Ascending aorta (tissue), 2 donors: ENCODE measurements at regions not wholly inside any gene's neighbourhood (a gene's known extent, or its start where the extent isn't known, plus 50 kb on each side); places are given as distances from the start of the nearest gene placed in this dataset.

Source experiments
- DNase-seq, 2 donors: peaks; one replicate each; pipeline ENCODE4 v3.0.0-alpha.2; 2019; ENCODE audit warnings: low spot score in 2 of 2
- H3K27ac ChIP-seq, 2 donors: fragments of 200-600 bp; sonication (generic); one replicate each; pipeline ENCODE4 v1.5.1; 2016 to 2017; ENCODE audit warnings: mild to moderate bottlenecking in 1 of 2
- H3K27me3 ChIP-seq: fragments of 200-600 bp; sonication (generic); one replicate; pipeline ENCODE4 v1.5.1; 2017
- H3K36me3 ChIP-seq, 2 donors: fragments of 200-600 bp; sonication (generic); one replicate each; pipeline ENCODE4 v1.5.1; 2016
- H3K4me1 ChIP-seq, 2 donors: fragments of 200-600 bp; sonication (generic); one replicate each; pipeline ENCODE4 v1.5.1; 2016 to 2017; ENCODE audit warnings: mild to moderate bottlenecking in 1 of 2
- H3K4me3 ChIP-seq, 2 donors: fragments of 200-600 bp; sonication (generic); one replicate each; pipeline ENCODE4 v1.5.1; 2016 to 2017; ENCODE audit warnings: mild to moderate bottlenecking in 1 of 2
- H3K9me3 ChIP-seq, 2 donors: fragments of 200-600 bp; sonication (generic); one replicate each; pipeline ENCODE4 v1.5.1; 2016
- CTCF ChIP-seq, 3 experiments: fragments of 200-600 bp in 2 of 3; fragments of 450-650 bp in 1 of 3; sonication (generic) in 2 of 3; IDR thresholded peaks; one replicate each; pipeline ENCODE4 v1.5.1; 2016 to 2019; ENCODE audit warnings: antibody characterized with exemption in 3 of 3, mild to moderate bottlenecking in 1 of 3, moderate library complexity in 1 of 3
- intact Hi-C: fragments of 100-400 bp; cut with DNase I; formaldehyde crosslinking; loops from one replicate; pipeline ENCODE4 v1.15.1; 2023

- intact Hi-C loops, result no loop called here
Observed at GRCh38 chr18:39494211-39494896, 1928.8 kb upstream of the CELF4 start.

DNA sequence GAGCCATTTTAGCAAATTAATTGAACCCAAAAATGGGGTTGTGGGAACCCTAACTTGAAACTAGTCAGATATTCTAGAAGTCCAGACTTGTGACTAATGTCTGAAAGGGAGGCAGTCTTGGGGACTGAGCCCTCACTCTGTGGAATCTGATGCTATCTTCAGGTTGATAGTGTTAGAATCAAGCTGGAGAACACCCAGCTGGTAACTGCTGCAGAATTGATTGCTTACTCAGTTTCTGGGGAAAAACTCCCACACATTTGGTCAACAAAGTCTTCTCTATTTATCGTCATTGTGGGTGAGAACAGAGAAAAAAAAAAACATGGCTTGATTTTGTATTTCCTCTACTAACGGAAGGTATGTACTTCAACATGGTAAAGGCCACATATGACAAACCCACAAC is 1925.8 kb upstream of the CELF4 start:
- Histone ChIP-seq H3K27me3 (no peaks in the 10 kb centered on the region), H3K4me1 (no peaks in the 10 kb centered on the region), H3K27ac (no peak overlapping the region), H3K36me3 (no peaks in the 10 kb centered on the region), H3K9me3 (no peaks in the 10 kb centered on the region), H3K4me3 (no peak overlapping the region)
- intact Hi-C loops, result no loop called here
- TF ChIP-seq CTCF (IDR thresholded peaks at IDR 0.05), result no peak
- no peak for DNase-seq

More at GRCh38 chr18:39494211-39494896, 1928.8 kb upstream of the CELF4 start:
- no peak overlapping the region for H3K27ac ChIP-seq
- TF ChIP-seq CTCF (IDR thresholded peaks at IDR 0.05), result no peak
- no peaks in the 10 kb centered on the region for H3K36me3 ChIP-seq
- no peaks in the 10 kb centered on the region for H3K9me3 ChIP-seq
- no peak overlapping the region for H3K4me3 ChIP-seq
- H3K4me1 ChIP-seq, result no peaks in the 10 kb centered on the region
- no peak for DNase-seq
- H3K27me3 ChIP-seq, result no peaks in the 10 kb centered on the region

- intact Hi-C loops, result no loop called here
- DNase-seq, result no peak
- H3K4me3 ChIP-seq, result no peak overlapping the region
Observed at GRCh38 chr18:39489431-39489830, 1923.8 kb upstream of the CELF4 start.

DNA sequence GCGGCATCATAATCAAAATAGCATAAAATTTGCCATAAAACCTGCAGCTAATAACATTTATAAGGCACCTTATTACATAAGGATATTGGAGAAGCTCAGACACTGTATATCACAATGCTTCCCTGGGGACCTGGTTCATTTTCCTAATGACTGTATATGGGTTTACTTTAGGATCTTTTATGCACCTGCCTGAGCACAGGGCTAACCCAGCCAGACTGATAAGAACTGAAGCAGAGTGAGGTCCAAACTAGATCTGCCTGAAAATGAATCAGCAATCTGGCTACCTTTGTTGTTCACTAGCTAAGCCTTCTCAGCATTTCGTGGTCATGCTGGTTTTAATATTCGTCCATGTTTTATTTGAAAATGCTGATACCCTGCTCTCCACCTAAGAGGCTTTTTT is 1922.3 kb upstream of the CELF4 start:
- no peaks in the 10 kb centered on the region for H3K36me3 ChIP-seq
- no peak overlapping the region for H3K4me3 ChIP-seq
- no peak for DNase-seq
- no peaks in the 10 kb centered on the region for H3K9me3 ChIP-seq
- intact Hi-C loops, result no loop called here
- H3K4me1 ChIP-seq, result no peaks in the 10 kb centered on the region
- no peak overlapping the region for H3K27ac ChIP-seq
- no peak for TF ChIP-seq CTCF (IDR thresholded peaks at IDR 0.05)
- H3K27me3 ChIP-seq, result no peaks in the 10 kb centered on the region

More at GRCh38 chr18:39489431-39489830, 1923.8 kb upstream of the CELF4 start:
- no peak overlapping the region for H3K27ac ChIP-seq
- H3K9me3 ChIP-seq, result no peaks in the 10 kb centered on the region
- no peak for TF ChIP-seq CTCF (IDR thresholded peaks at IDR 0.05)
- no peaks in the 10 kb centered on the region for H3K36me3 ChIP-seq
- no peaks in the 10 kb centered on the region for H3K27me3 ChIP-seq
- H3K4me1 ChIP-seq, result no peaks in the 10 kb centered on the region

GRCh38 chr18:39486268-39486667 is 1920.7 kb upstream of the CELF4 start:
- no peaks in the 10 kb centered on the region for H3K9me3 ChIP-seq
- no peaks in the 10 kb centered on the region for H3K4me1 ChIP-seq
- no peak overlapping the region for H3K4me3 ChIP-seq
- no peak for TF ChIP-seq CTCF (IDR thresholded peaks at IDR 0.05)
- intact Hi-C loops, result no loop called here
- no peak for DNase-seq
- H3K27me3 ChIP-seq, result no peaks in the 10 kb centered on the region
- no peaks in the 10 kb centered on the region for H3K36me3 ChIP-seq
- no peak overlapping the region for H3K27ac ChIP-seq

- H3K27ac ChIP-seq, result no peak overlapping the region
- no peaks in the 10 kb centered on the region for H3K27me3 ChIP-seq
- H3K4me1 ChIP-seq, result no peaks in the 10 kb centered on the region
- no peaks in the 10 kb centered on the region for H3K36me3 ChIP-seq
- DNase-seq, result no peak
- no peaks in the 10 kb centered on the region for H3K9me3 ChIP-seq
- no peak for TF ChIP-seq CTCF (IDR thresholded peaks at IDR 0.05)
- intact Hi-C loops, result no loop called here
- H3K4me3 ChIP-seq, result no peak overlapping the region
Observed at GRCh38 chr18:39485696-39486095, 1920.1 kb upstream of the CELF4 start.
